Endodermal cell (in vitro differentiated cells): ENCODE measurements at regions not wholly inside any gene's neighbourhood (a gene's known extent, or its start where the extent isn't known, plus 50 kb on each side); places are given as distances from the start of the nearest gene placed in this dataset.

Experiments used
- DNase-seq: peaks from one replicate; pipeline ENCODE4 v3.0.0-alpha.2; 2017
- H3K27ac ChIP-seq: 2 replicates; pipeline ENCODE4 v1.5.1; 2013; ENCODE audit warnings: mild to moderate bottlenecking, low read depth, low read length, moderate library complexity
- H3K27me3 ChIP-seq: 2 replicates; pipeline ENCODE4 v1.6.1; 2013; ENCODE audit warnings: mild to moderate bottlenecking, low read length, moderate library complexity; ENCODE audit not compliant: insufficient read depth, control insufficient read depth, poor library complexity, severe bottlenecking
- H3K36me3 ChIP-seq: 2 replicates; pipeline ENCODE4 v1.7.0; 2013; ENCODE audit warnings: mild to moderate bottlenecking, low read length, moderate library complexity; ENCODE audit not compliant: control insufficient read depth, insufficient read depth
- H3K4me1 ChIP-seq: one replicate; pipeline ENCODE4 v1.7.0; 2013; ENCODE audit warnings: low read length; ENCODE audit not compliant: control insufficient read depth, insufficient read depth
- H3K4me3 ChIP-seq: 2 replicates; pipeline ENCODE4 v1.5.1; 2013; ENCODE audit warnings: mild to moderate bottlenecking, low read length, moderate library complexity
- H3K9ac ChIP-seq: 2 replicates; pipeline ENCODE4 v1.6.1; 2013; ENCODE audit warnings: mild to moderate bottlenecking, low read length, moderate library complexity; ENCODE audit not compliant: poor library complexity, severe bottlenecking; ENCODE audit errors: extremely low read depth
- H3K9me3 ChIP-seq: 2 replicates; pipeline ENCODE4 v1.6.1; 2013; ENCODE audit warnings: mild to moderate bottlenecking, low read length, moderate library complexity; ENCODE audit not compliant: control insufficient read depth
- H3K27ac Mint-ChIP-seq: 2 replicates; pipeline ENCODE4 v1.8.0; 2020; ENCODE audit warnings: mixed read lengths
- H3K27me3 Mint-ChIP-seq: 2 replicates; pipeline ENCODE4 v1.8.0; 2021; ENCODE audit warnings: mild to moderate bottlenecking, mixed read lengths; ENCODE audit not compliant: insufficient read depth
- H3K36me3 Mint-ChIP-seq: 2 replicates; pipeline ENCODE4 v1.8.0; 2020; ENCODE audit warnings: low read depth, mixed read lengths
- H3K4me1 Mint-ChIP-seq: 2 replicates; pipeline ENCODE4 v1.8.0; 2020; ENCODE audit warnings: mixed read lengths
- H3K4me3 Mint-ChIP-seq: 2 replicates; pipeline ENCODE4 v1.8.0; 2020; ENCODE audit warnings: mild to moderate bottlenecking, moderate library complexity, mixed read lengths
- H3K9me3 Mint-ChIP-seq: 2 replicates; pipeline ENCODE4 v1.8.0; 2020; ENCODE audit warnings: mild to moderate bottlenecking, mixed read lengths
- CTCF ChIP-seq: fragments of 200-600 bp; sonication (generic); conservative IDR thresholded peaks from 2 replicates; pipeline ENCODE4 v1.5.0; 2021; ENCODE audit warnings: antibody characterized with exemption, mild to moderate bottlenecking
- WGBS, 2 experiments: methylation state at CpG; one replicate each; pipeline versions ENCODE4 v1.1.5 to v1.1.7; 2013; ENCODE audit warnings: missing lambda C conversion rate in 2 of 2, mixed read lengths in 1 of 2; ENCODE audit not compliant: insufficient coverage in 1 of 2, insufficient read length in 1 of 2; 5-methylcytosine and 5-hydroxymethylcytosine counted together

- H3K27me3 Mint-ChIP-seq = no peaks in the 10 kb centered on the region
- Histone ChIP-seq H3K27ac (no peak overlapping the region), H3K36me3 (no peaks in the 10 kb centered on the region), H3K4me1 (no peaks in the 10 kb centered on the region), H3K9me3 (peaks cover 8% of the 10 kb centered on the region), H3K27me3 (no peaks in the 10 kb centered on the region), H3K9ac (no peak overlapping the region), H3K4me3 (no peak overlapping the region)
- H3K36me3 Mint-ChIP-seq = peaks cover 2% of the 10 kb centered on the region
- peaks cover 14% of the 10 kb centered on the region for H3K9me3 Mint-ChIP-seq
- no peak for TF ChIP-seq CTCF
- WGBS, 2 experiments = 80% methylated on average over 1 of the region's 1 CpG; no CpG with 5 or more reads in 1 of the 2 experiments
- H3K4me1 Mint-ChIP-seq = no peaks in the 10 kb centered on the region
- no peak overlapping the region for H3K4me3 Mint-ChIP-seq
- no peak overlapping the region for H3K27ac Mint-ChIP-seq
- no peak for DNase-seq
Observed at GRCh38 chr7:70997261-70997660, 134.7 kb upstream of the GALNT17 start.

GRCh38 chr7:71005109-71005508 is 126.8 kb upstream of the GALNT17 start:
- H3K36me3 Mint-ChIP-seq = no peaks in the 10 kb centered on the region
- Histone ChIP-seq H3K27ac (no peak overlapping the region), H3K4me1 (no peaks in the 10 kb centered on the region), H3K9ac (no peak overlapping the region), H3K4me3 (no peak overlapping the region), H3K27me3 (no peaks in the 10 kb centered on the region), H3K36me3 (no peaks in the 10 kb centered on the region), H3K9me3 (peaks cover 11% of the 10 kb centered on the region)
- DNase-seq = no peak
- H3K27ac Mint-ChIP-seq = no peak overlapping the region
- H3K27me3 Mint-ChIP-seq = peaks cover 6% of the 10 kb centered on the region
- H3K9me3 Mint-ChIP-seq = peaks cover 8% of the 10 kb centered on the region
- WGBS, 2 experiments = 73 to 79% methylated on average over 4 to 5 of the region's 5 CpGs
- no peak overlapping the region for H3K4me3 Mint-ChIP-seq
- TF ChIP-seq CTCF = no peak
- H3K4me1 Mint-ChIP-seq = no peaks in the 10 kb centered on the region

GRCh38 chr7:71009636-71010035 is 122.3 kb upstream of the GALNT17 start:
- H3K4me1 Mint-ChIP-seq = no peaks in the 10 kb centered on the region
- Histone ChIP-seq H3K27ac (no peak overlapping the region), H3K36me3 (no peaks in the 10 kb centered on the region), H3K27me3 (no peaks in the 10 kb centered on the region), H3K4me1 (no peaks in the 10 kb centered on the region), H3K4me3 (no peak overlapping the region), H3K9me3 (no peaks in the 10 kb centered on the region), H3K9ac (no peak overlapping the region)
- no peak overlapping the region for H3K4me3 Mint-ChIP-seq
- H3K9me3 Mint-ChIP-seq = peaks cover 3% of the 10 kb centered on the region
- 84 to 91% methylated on average over 3 of the region's 3 CpGs for WGBS, 2 experiments
- DNase-seq = no peak
- no peak for TF ChIP-seq CTCF
- no peaks in the 10 kb centered on the region for H3K36me3 Mint-ChIP-seq
- H3K27me3 Mint-ChIP-seq = peaks cover 4% of the 10 kb centered on the region
- H3K27ac Mint-ChIP-seq = no peak overlapping the region
